ENCODE measurements at regions not wholly inside any gene's neighbourhood (a gene's known extent, or its start where the extent isn't known, plus 50 kb on each side); places are given as distances from the start of the nearest gene placed in this dataset.

DNA sequence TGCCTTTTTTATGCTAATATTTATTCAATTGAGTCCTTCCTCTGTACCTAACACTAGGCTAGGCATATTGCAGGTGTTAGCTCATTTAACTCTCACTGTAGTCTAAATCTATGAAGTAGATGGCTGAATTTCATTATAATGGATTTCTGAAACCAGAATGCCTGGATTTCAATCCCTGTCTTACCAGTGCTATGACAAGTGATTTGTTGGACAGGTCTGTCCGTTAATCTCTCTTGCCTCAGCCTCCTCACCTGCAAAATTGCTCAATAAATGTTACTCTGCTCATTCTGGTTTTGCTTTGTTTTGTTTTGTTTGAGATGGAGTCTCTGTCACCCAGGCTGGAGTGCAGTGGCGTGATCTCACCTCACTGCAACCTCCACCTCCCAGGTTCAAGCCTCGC lies 146.1 kb upstream of the ADGRL2 start:
- TF ChIP-seq, protein P1, sequence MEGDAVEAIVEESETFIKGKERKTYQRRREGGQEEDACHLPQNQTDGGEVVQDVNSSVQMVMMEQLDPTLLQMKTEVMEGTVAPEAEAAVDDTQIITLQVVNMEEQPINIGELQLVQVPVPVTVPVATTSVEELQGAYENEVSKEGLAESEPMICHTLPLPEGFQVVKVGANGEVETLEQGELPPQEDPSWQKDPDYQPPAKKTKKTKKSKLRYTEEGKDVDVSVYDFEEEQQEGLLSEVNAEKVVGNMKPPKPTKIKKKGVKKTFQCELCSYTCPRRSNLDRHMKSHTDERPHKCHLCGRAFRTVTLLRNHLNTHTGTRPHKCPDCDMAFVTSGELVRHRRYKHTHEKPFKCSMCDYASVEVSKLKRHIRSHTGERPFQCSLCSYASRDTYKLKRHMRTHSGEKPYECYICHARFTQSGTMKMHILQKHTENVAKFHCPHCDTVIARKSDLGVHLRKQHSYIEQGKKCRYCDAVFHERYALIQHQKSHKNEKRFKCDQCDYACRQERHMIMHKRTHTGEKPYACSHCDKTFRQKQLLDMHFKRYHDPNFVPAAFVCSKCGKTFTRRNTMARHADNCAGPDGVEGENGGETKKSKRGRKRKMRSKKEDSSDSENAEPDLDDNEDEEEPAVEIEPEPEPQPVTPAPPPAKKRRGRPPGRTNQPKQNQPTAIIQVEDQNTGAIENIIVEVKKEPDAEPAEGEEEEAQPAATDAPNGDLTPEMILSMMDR (conservative IDR thresholded peaks at IDR 0.05; ENCODE audit: low read length): no peak
- no peak for TF ChIP-seq EZH2phosphoT487 (IDR thresholded peaks at IDR 0.05; ENCODE audit: borderline replicate concordance, low read depth, low read length)
